K562 (cell line): ENCODE measurements at regions not wholly inside any gene's neighbourhood (a gene's known extent, or its start where the extent isn't known, plus 50 kb on each side); places are given as distances from the start of the nearest gene placed in this dataset.

Experiments
- ATAC-seq: fragments of 200-7000 bp; cut with Tn5 transposase; 3 replicates; pipeline ENCODE4 v1.9.1; 2020; ENCODE audit warnings: moderate library complexity
- BruUV-seq: library from RNA; stranded (reverse); fragments of 400-500 nt; replicated peaks from 2 replicates; lab custom pipeline; 2021; lab: Mats Ljungman, UMichigan
- CTCF ChIA-PET: fragments of 300-600 bp; formaldehyde crosslinking; extraction: SDS; loops from one replicate; lab custom pipeline; 2021; ENCODE audit warnings: low intra/inter-chr PET ratio; lab: Yijun Ruan, JAX
- POLR2A ChIA-PET: fragments of 300-600, 350-650 bp; sonication (Branson Sonifier 250); formaldehyde crosslinking; extraction: SDS; loops from one replicate; lab custom pipeline; 2021; ENCODE audit warnings: antibody characterized with exemption, inconsistent platforms; lab: Yijun Ruan, JAX
- DNase-seq, 4 experiments: peaks; one replicate each; pipeline versions ENCODE4 v3.0.0 to v3.0.0-alpha.2; 2011 to 2018; ENCODE audit warnings: low spot score in 3 of 4, mixed read lengths in 3 of 4; ENCODE audit errors: extremely low read depth in 1 of 4
- FAIRE-seq: peaks from 2 replicates; lab custom pipeline; 2011; peaks lifted over from hg19 to GRCh38; lab: Jason Lieb, UNC
- H2AFZ ChIP-seq: 2 replicates; pipeline ENCODE4 v1.6.0; 2011; ENCODE audit warnings: low read depth, low read length, control low read depth, inconsistent platforms
- H3K27ac ChIP-seq: fragments of 200-600 bp; 3 replicates; pipeline ENCODE4 v1.8.0; 2011; ENCODE audit warnings: low read depth, mild to moderate bottlenecking, control low read depth, inconsistent platforms, low read length, moderate library complexity, mixed read lengths; ENCODE audit errors: extremely low read depth
- H3K27me3 ChIP-seq, 2 experiments: fragments of 300-600 bp in 1 of 2; 2 replicates in 1 of 2; 3 replicates in 1 of 2; pipeline versions ENCODE4 v1.6.0 to v1.8.0; 2011; ENCODE audit warnings: inconsistent platforms in 2 of 2, low read length in 2 of 2, mild to moderate bottlenecking in 1 of 2, mixed read lengths in 1 of 2, moderate library complexity in 1 of 2; ENCODE audit not compliant: control insufficient read depth in 2 of 2, insufficient read depth in 2 of 2
- H3K36me3 ChIP-seq: fragments of 300-600 bp; 3 replicates; pipeline ENCODE4 v1.8.0; 2011; ENCODE audit warnings: mild to moderate bottlenecking, low read length, inconsistent platforms; ENCODE audit not compliant: control insufficient read depth, insufficient read depth
- H3K4me1 ChIP-seq, 2 experiments: fragments of 200-600 bp in 1 of 2; replicated peaks in 1 of 2; 2 replicates in 1 of 2; 3 replicates in 1 of 2; pipeline versions ENCODE4 v1.5.1 to v1.8.0; 2011; ENCODE audit warnings: inconsistent platforms in 2 of 2, low read length in 2 of 2, mild to moderate bottlenecking in 1 of 2, mixed read lengths in 1 of 2, moderate library complexity in 1 of 2; ENCODE audit not compliant: control insufficient read depth in 2 of 2, insufficient read depth in 2 of 2
- H3K4me2 ChIP-seq: 2 replicates; pipeline ENCODE4 v1.6.1; 2011; ENCODE audit warnings: low read length, control low read depth, inconsistent platforms, mixed read lengths; ENCODE audit not compliant: insufficient read depth
- H3K4me3 ChIP-seq: fragments of 200-600 bp; sonication (generic), shearing (Covaris generic); 2 replicates; pipeline ENCODE4 v1.5.1; 2016; ENCODE audit warnings: control low read depth, inconsistent platforms
- H3K79me2 ChIP-seq: fragments of 200-600 bp; 3 replicates; pipeline ENCODE4 v1.8.0; 2011; ENCODE audit warnings: low read length, inconsistent platforms; ENCODE audit not compliant: control insufficient read depth, insufficient read depth
- H3K9ac ChIP-seq, 2 experiments: 2 replicates each; pipeline versions ENCODE4 v1.6.0 to v1.6.1; 2011; ENCODE audit warnings: low read depth in 2 of 2, low read length in 2 of 2, control low read depth in 1 of 2, inconsistent platforms in 1 of 2, mild to moderate bottlenecking in 1 of 2, mixed read lengths in 1 of 2; ENCODE audit not compliant: insufficient read depth in 1 of 2
- H3K9me1 ChIP-seq: one replicate; pipeline ENCODE4 v1.6.0; 2011; ENCODE audit warnings: inconsistent platforms, mild to moderate bottlenecking, low read length, moderate library complexity; ENCODE audit not compliant: control insufficient read depth, insufficient read depth
- H3K9me3 ChIP-seq: replicated peaks from 2 replicates; pipeline ENCODE4 v1.5.1; 2011; ENCODE audit warnings: low read depth, low read length, inconsistent platforms; ENCODE audit not compliant: control insufficient read depth, insufficient read depth
- H4K20me1 ChIP-seq: replicated peaks from 2 replicates; pipeline ENCODE4 v1.6.1; 2011; ENCODE audit warnings: low read length, inconsistent platforms, mixed read lengths; ENCODE audit not compliant: control insufficient read depth, insufficient read depth
- EP400 ChIP-seq: fragments of 450-650 bp; IDR thresholded peaks from 2 replicates; pipeline ENCODE4 v1.6.1; 2017; ENCODE audit warnings: antibody characterized with exemption, mild to moderate bottlenecking, moderate library complexity
- L3MBTL2 ChIP-seq: fragments of 450-650 bp; IDR thresholded peaks from 2 replicates; pipeline ENCODE4 v1.6.1; 2016; ENCODE audit warnings: mild to moderate bottlenecking, moderate library complexity
- ZNF146 ChIP-seq: IDR thresholded peaks from one replicate; pipeline ENCODE4 v1.6.1; 2018; ENCODE audit warnings: missing compliant biosample characterization; ENCODE audit not compliant: unreplicated experiment
- ZNF444 ChIP-seq: fragments of 250-450 bp; sonication (Bioruptor Pico); IDR thresholded peaks from 2 replicates; pipeline ENCODE4 v1.4.0; 2020; ENCODE audit warnings: mild to moderate bottlenecking, moderate library complexity
- WGBS: fragments of 100-300 bp; shearing (Covaris generic); methylation state at CpG from one replicate; pipeline ENCODE4 v1.1.6; 2016; ENCODE audit warnings: low coverage, mixed read lengths; ENCODE audit not compliant: insufficient coverage; ENCODE audit errors: missing lambda C conversion rate; 5-methylcytosine and 5-hydroxymethylcytosine counted together
- in situ Hi-C: fragments of 300-500 bp; cut with MboI; formaldehyde crosslinking; loops from 4 replicates; pipeline ENCODE4 v1.15.0; 2018; ENCODE audit warnings: inconsistent platforms, mixed read lengths
- intact Hi-C: fragments of 100-400 bp; cut with micrococcal nuclease; formaldehyde crosslinking; loops from 2 replicates; pipeline ENCODE4 v1.14.2; 2022
- TF ChIP-seq, protein P1 (sequence below): fragments of 250-450 bp; sonication (Bioruptor Pico); IDR thresholded peaks from 2 replicates; pipeline ENCODE4 v1.4.0; 2020; ENCODE audit warnings: mild to moderate bottlenecking, moderate library complexity

DNA sequence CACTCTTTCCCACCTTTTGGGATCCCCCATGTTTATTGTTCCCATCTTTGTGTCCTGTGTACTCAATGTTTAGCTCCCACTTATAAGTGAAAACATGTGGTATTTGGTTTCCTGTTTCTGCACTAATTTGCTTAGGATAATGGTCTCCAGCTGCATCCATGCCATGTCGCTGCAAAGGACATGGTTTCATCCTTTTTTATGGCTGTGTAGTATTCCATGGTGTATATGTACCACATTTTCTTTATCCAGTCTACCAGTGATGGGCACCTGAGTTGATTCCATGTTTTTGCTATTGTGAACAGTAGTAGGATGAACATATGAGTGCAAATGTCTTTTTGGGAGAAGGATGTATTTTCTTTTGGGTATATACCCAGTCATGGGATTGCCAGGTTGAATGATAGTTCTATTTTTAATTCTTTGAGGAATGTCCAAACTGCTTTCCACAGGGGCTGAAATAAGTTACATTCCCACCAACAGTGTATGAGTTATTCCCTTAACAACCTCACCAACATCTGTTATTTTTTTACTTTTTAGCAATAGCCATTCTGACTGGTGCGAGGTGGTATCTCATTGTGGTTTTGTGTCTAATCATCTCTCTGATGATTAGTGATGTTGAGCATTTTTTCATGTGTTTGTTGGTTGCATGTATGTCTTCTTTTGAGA lies 55.7 kb upstream of the MEDAG start:
- intact Hi-C loops, result no loop called here
- H3K4me2 ChIP-seq, result no peak overlapping the region
- no peaks in the 10 kb centered on the region for H3K4me1 ChIP-seq
- H2AFZ ChIP-seq, result no peak overlapping the region
- 0% methylated on average over 2 of the region's 2 CpGs for WGBS
- in situ Hi-C loops, result no loop called here
- H4K20me1 ChIP-seq, result no peaks in the 10 kb centered on the region
- H3K36me3 ChIP-seq, result no peaks in the 10 kb centered on the region
- TF ChIP-seq ZNF146 (CRISPR knock-in tag) (peak; percentile 41), L3MBTL2 (no peak)
- no peaks in the 10 kb centered on the region for H3K9me1 ChIP-seq
- DNase-seq (no peak), FAIRE-seq (no peak), ATAC-seq (no peak)
- ChIA-PET CTCF (no interaction called here), POLR2A (no interaction called here)
- H3K9ac ChIP-seq, result no peak overlapping the region
- no peaks in the 10 kb centered on the region for H3K9me3 ChIP-seq
- no peaks in the 10 kb centered on the region for H3K79me2 ChIP-seq
- no peak overlapping the region for H3K27ac ChIP-seq
- no peak overlapping the region for H3K4me3 ChIP-seq
- no peaks in the 10 kb centered on the region for H3K27me3 ChIP-seq
- BruUV-seq, result no TSS peak

DNA sequence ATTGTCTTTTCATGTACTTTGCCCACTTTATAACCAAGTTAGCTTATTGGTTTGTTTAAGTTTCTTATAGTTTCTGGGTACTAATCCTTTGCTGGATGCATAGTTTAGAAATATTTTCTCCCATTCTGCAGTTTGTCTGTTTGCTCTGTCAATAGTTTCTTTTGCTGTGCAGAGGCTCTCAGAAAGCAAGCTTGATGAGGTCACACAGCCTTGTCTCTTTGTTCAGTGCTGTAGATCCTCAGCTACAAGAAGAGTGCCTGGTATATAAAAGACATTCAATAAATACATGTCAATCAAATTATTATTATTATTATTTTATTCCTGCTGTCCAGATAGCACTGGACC lies 55.2 kb upstream of the MEDAG start:
- Histone ChIP-seq H3K4me3 (no peak overlapping the region), H3K9me1 (no peaks in the 10 kb centered on the region), H4K20me1 (no peaks in the 10 kb centered on the region), H3K4me2 (no peak overlapping the region), H2AFZ (no peak overlapping the region), H3K9me3 (no peaks in the 10 kb centered on the region), H3K27me3 (no peaks in the 10 kb centered on the region), H3K4me1 (no peaks in the 10 kb centered on the region), H3K27ac (no peak overlapping the region), H3K9ac (no peak overlapping the region), H3K79me2 (no peaks in the 10 kb centered on the region), H3K36me3 (no peaks in the 10 kb centered on the region)
- ChIA-PET CTCF (no interaction called here), POLR2A (no interaction called here)
- DNase-seq (no peak), ATAC-seq (no peak), FAIRE-seq (no peak)
- intact Hi-C loops, result no loop called here
- in situ Hi-C loops, result no loop called here
- no TSS peak for BruUV-seq
- TF ChIP-seq, protein P1, sequence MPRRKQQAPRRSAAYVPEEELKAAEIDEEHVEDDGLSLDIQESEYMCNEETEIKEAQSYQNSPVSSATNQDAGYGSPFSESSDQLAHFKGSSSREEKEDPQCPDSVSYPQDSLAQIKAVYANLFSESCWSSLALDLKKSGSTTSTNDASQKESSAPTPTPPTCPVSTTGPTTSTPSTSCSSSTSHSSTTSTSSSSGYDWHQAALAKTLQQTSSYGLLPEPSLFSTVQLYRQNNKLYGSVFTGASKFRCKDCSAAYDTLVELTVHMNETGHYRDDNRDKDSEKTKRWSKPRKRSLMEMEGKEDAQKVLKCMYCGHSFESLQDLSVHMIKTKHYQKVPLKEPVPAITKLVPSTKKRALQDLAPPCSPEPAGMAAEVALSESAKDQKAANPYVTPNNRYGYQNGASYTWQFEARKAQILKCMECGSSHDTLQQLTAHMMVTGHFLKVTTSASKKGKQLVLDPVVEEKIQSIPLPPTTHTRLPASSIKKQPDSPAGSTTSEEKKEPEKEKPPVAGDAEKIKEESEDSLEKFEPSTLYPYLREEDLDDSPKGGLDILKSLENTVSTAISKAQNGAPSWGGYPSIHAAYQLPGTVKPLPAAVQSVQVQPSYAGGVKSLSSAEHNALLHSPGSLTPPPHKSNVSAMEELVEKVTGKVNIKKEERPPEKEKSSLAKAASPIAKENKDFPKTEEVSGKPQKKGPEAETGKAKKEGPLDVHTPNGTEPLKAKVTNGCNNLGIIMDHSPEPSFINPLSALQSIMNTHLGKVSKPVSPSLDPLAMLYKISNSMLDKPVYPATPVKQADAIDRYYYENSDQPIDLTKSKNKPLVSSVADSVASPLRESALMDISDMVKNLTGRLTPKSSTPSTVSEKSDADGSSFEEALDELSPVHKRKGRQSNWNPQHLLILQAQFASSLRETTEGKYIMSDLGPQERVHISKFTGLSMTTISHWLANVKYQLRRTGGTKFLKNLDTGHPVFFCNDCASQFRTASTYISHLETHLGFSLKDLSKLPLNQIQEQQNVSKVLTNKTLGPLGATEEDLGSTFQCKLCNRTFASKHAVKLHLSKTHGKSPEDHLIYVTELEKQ, result no peak
- no peak for TF ChIP-seq EP400
- no peak for TF ChIP-seq ZNF444 (CRISPR knock-in tag)
